Natural killer cell (primary cell): ENCODE measurements at regions not wholly inside any gene's neighbourhood (a gene's known extent, or its start where the extent isn't known, plus 50 kb on each side); places are given as distances from the start of the nearest gene placed in this dataset.

ENCODE experiments used
- ATAC-seq, 3 donors: fragments of 150-1000 bp in 2 of 3; fragments of 200-7000 bp in 1 of 3; cut with Tn5 transposase; 1 replicate in 1 of 3; 2 replicates in 2 of 3; pipeline ENCODE4 v1.10.0; 2021; ENCODE audit warnings: mild to moderate bottlenecking in 2 of 3, moderate library complexity in 2 of 3
- DNase-seq, 2 donors: peaks; one replicate each; pipeline versions ENCODE4 v3.0.0 to v3.0.0-alpha.2; 2013 to 2021; ENCODE audit warnings: mixed read lengths in 1 of 2
- H3K27ac ChIP-seq: one replicate; pipeline ENCODE4 v1.5.1; 2013; ENCODE audit warnings: mild to moderate bottlenecking, low read length
- H3K27me3 ChIP-seq: one replicate; pipeline ENCODE4 v1.6.1; 2013; ENCODE audit warnings: low read length; ENCODE audit not compliant: control insufficient read depth, insufficient read depth
- H3K36me3 ChIP-seq: one replicate; pipeline ENCODE4 v1.6.1; 2013; ENCODE audit warnings: low read length; ENCODE audit not compliant: control insufficient read depth, insufficient read depth
- H3K4me1 ChIP-seq: one replicate; pipeline ENCODE4 v1.6.1; 2013; ENCODE audit warnings: low read length; ENCODE audit not compliant: control insufficient read depth, insufficient read depth
- H3K4me3 ChIP-seq: one replicate; pipeline ENCODE4 v1.5.1; 2013; ENCODE audit warnings: low read length
- H3K9me3 ChIP-seq: one replicate; pipeline ENCODE4 v1.6.1; 2013; ENCODE audit warnings: low read length; ENCODE audit not compliant: control insufficient read depth, insufficient read depth
- H3K27ac Mint-ChIP-seq, 2 donors: one replicate each; pipeline ENCODE4 v1.8.0; 2022; ENCODE audit warnings: mild to moderate bottlenecking in 2 of 2, mixed read lengths in 2 of 2, moderate library complexity in 1 of 2
- H3K27me3 Mint-ChIP-seq, 2 donors: one replicate each; pipeline ENCODE4 v1.8.0; 2022; ENCODE audit warnings: low read depth in 2 of 2, mixed read lengths in 2 of 2
- H3K36me3 Mint-ChIP-seq: one replicate; pipeline ENCODE4 v1.8.0; 2022; ENCODE audit warnings: mixed read lengths
- H3K4me1 Mint-ChIP-seq, 2 donors: one replicate each; pipeline ENCODE4 v1.8.0; 2022; ENCODE audit warnings: mixed read lengths in 2 of 2
- H3K4me3 Mint-ChIP-seq: one replicate; pipeline ENCODE4 v1.8.0; 2022; ENCODE audit warnings: mild to moderate bottlenecking, moderate library complexity, mixed read lengths
- H3K9me3 Mint-ChIP-seq, 2 donors: one replicate each; pipeline ENCODE4 v1.8.0; 2022; ENCODE audit warnings: mixed read lengths in 2 of 2
- WGBS: methylation state at CpG from one replicate; pipeline ENCODE4 v1.1.7; 2013; ENCODE audit warnings: missing lambda C conversion rate; ENCODE audit not compliant: insufficient coverage; 5-methylcytosine and 5-hydroxymethylcytosine counted together
- intact Hi-C: fragments of 100-400 bp; cut with micrococcal nuclease; formaldehyde crosslinking; loops from one replicate; pipeline ENCODE4 v1.14.2; 2022
- TF ChIP-seq, protein P1 (sequence below): fragments of 200-600 bp; IDR thresholded peaks from one replicate; pipeline ENCODE4 v1.8.0; 2022; ENCODE audit warnings: antibody characterized with exemption

DNA sequence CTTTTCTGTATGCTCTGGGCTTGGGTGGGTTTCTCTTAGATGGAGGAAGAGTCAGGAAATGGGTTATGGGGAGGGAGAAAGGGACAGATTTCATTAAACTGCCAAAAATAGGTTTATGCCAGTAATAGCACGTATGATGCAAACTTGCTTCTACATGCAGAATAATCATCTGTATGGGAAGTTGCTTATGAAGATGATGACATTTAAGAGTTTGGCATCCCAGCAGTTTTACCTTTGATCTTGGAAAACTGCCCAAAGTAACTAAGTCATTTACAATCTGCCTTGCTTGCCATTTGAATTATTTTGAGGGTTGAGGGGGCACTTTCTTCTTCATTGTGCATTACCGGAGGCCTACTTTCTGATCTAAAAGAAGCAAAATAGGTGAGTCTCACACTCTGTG is 282.9 kb upstream of the ANKRD55 start:
- Mint-ChIP-seq H3K4me3 (no peak overlapping the region), H3K36me3 (no peaks in the 10 kb centered on the region), H3K4me1 (peaks cover 0 to 8% of the 10 kb centered on the region in 2 donors), H3K9me3 (no peaks in the 10 kb centered on the region), H3K27ac (no peak overlapping the region), H3K27me3 (no peaks in the 10 kb centered on the region)
- WGBS: 92% methylated on average over 2 of the region's 2 CpGs
- H3K4me1 ChIP-seq: peaks cover 12% of the 10 kb centered on the region
- no peaks in the 10 kb centered on the region for H3K36me3 ChIP-seq
- ATAC-seq: no peak
- H3K9me3 ChIP-seq: no peaks in the 10 kb centered on the region
- DNase-seq: no peak
- no peak overlapping the region for H3K27ac ChIP-seq
- no peak overlapping the region for H3K4me3 ChIP-seq
- intact Hi-C loops: no loop called here
- no peaks in the 10 kb centered on the region for H3K27me3 ChIP-seq
- TF ChIP-seq, protein P1, sequence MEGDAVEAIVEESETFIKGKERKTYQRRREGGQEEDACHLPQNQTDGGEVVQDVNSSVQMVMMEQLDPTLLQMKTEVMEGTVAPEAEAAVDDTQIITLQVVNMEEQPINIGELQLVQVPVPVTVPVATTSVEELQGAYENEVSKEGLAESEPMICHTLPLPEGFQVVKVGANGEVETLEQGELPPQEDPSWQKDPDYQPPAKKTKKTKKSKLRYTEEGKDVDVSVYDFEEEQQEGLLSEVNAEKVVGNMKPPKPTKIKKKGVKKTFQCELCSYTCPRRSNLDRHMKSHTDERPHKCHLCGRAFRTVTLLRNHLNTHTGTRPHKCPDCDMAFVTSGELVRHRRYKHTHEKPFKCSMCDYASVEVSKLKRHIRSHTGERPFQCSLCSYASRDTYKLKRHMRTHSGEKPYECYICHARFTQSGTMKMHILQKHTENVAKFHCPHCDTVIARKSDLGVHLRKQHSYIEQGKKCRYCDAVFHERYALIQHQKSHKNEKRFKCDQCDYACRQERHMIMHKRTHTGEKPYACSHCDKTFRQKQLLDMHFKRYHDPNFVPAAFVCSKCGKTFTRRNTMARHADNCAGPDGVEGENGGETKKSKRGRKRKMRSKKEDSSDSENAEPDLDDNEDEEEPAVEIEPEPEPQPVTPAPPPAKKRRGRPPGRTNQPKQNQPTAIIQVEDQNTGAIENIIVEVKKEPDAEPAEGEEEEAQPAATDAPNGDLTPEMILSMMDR: no peak

DNA sequence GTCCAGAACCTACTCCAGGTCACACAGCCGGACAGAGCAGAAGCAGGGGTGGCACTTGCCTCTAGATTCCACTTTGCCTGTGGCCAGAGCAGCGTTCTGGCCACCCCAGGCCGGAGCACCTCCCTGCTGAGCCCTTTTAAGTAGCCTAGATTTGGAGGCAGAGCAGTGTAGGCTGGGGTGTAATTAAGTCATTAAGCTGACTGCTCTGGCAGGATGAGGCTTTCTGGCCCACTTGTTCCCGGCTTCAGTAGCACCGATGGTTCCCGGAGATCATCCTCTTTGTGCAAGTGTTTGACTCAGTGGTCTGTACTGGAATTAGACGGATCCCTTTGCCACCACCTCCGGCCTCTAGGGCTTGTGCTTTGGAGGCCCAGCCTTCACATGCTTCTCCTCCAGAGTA is 281.9 kb upstream of the ANKRD55 start:
- Mint-ChIP-seq H3K4me1 (peaks cover 0 to 8% of the 10 kb centered on the region in 2 donors), H3K36me3 (no peaks in the 10 kb centered on the region), H3K27ac (no peak overlapping the region), H3K27me3 (no peaks in the 10 kb centered on the region), H3K4me3 (no peak overlapping the region), H3K9me3 (no peaks in the 10 kb centered on the region)
- Histone ChIP-seq H3K4me1 (peaks cover 12% of the 10 kb centered on the region), H3K27me3 (no peaks in the 10 kb centered on the region), H3K9me3 (no peaks in the 10 kb centered on the region), H3K36me3 (no peaks in the 10 kb centered on the region), H3K27ac (no peak overlapping the region), H3K4me3 (no peak overlapping the region)
- TF ChIP-seq, protein P1: no peak
- no peak for ATAC-seq
- intact Hi-C loops: no loop called here
- DNase-seq: no peak
- WGBS: 81% methylated on average over 8 of the region's 8 CpGs

DNA sequence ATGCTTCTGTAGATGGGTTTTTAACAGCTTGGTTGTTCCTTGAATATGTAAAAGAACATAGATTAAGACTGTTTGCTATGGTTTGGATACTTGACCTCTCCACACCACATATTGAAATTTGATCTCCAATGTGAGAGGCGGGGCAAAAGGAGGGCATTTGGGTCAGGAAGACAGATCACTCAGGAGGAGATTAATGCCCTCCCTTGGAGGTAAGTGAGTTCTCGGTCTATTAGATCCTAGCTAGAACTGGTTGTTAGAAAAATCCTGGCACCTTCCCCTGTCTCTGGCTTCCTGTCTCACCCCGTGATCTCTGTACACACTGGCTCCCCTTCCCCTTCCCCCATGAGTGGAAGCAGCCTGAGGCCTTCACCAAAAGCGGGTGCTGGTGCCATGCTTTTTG is 281.1 kb upstream of the ANKRD55 start:
- H3K4me1 Mint-ChIP-seq: peaks cover 0 to 8% of the 10 kb centered on the region in 2 donors
- no peak overlapping the region for H3K4me3 ChIP-seq
- DNase-seq (no peak), ATAC-seq (no peak)
- H3K36me3 Mint-ChIP-seq: no peaks in the 10 kb centered on the region
- H3K27ac Mint-ChIP-seq: no peak overlapping the region
- no peaks in the 10 kb centered on the region for H3K36me3 ChIP-seq
- H3K27me3 Mint-ChIP-seq: no peaks in the 10 kb centered on the region
- H3K9me3 Mint-ChIP-seq: no peaks in the 10 kb centered on the region
- intact Hi-C loops: no loop called here
- H3K4me3 Mint-ChIP-seq: no peak overlapping the region
- TF ChIP-seq, protein P1: no peak
- H3K9me3 ChIP-seq: no peaks in the 10 kb centered on the region
- WGBS: 92% methylated on average over 4 of the region's 4 CpGs
- H3K27me3 ChIP-seq: no peaks in the 10 kb centered on the region
- no peak overlapping the region for H3K27ac ChIP-seq
- H3K4me1 ChIP-seq: peaks cover 12% of the 10 kb centered on the region

DNA sequence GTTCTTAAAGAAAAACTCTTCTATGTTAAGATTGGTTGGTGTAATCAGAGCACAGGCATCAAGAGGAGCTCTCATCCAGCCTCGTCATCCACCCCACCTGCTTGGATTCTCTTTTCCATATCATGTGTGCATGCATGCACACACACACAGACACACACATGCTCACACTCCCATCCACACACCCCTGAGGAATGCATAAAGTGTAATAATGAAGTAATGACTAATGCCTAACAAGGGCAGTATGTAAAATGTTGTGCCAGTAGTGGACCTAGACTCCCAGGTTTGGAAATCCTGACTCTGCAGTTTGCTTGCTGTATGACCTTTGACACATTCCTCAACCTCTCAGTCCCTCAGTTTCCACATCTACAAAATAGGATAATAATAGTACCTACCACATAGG is 280.0 kb upstream of the ANKRD55 start:
- no peak overlapping the region for H3K27ac Mint-ChIP-seq
- no peak overlapping the region for H3K4me3 ChIP-seq
- intact Hi-C loops: no loop called here
- WGBS: no CpG with 5 or more reads among the region's 1 CpG
- TF ChIP-seq, protein P1: no peak
- H3K27me3 Mint-ChIP-seq: no peaks in the 10 kb centered on the region
- DNase-seq: no peak
- H3K4me1 Mint-ChIP-seq: peaks cover 0 to 8% of the 10 kb centered on the region in 2 donors
- H3K27me3 ChIP-seq: no peaks in the 10 kb centered on the region
- no peaks in the 10 kb centered on the region for H3K9me3 Mint-ChIP-seq
- no peaks in the 10 kb centered on the region for H3K36me3 Mint-ChIP-seq
- H3K36me3 ChIP-seq: no peaks in the 10 kb centered on the region
- no peak overlapping the region for H3K27ac ChIP-seq
- H3K4me3 Mint-ChIP-seq: no peak overlapping the region
- no peaks in the 10 kb centered on the region for H3K9me3 ChIP-seq
- ATAC-seq: no peak
- peaks cover 12% of the 10 kb centered on the region for H3K4me1 ChIP-seq
